Nephron progenitor cell (in vitro differentiated cells): ENCODE measurements at regions not wholly inside any gene's neighbourhood (a gene's known extent, or its start where the extent isn't known, plus 50 kb on each side); places are given as distances from the start of the nearest gene placed in this dataset.

ENCODE experiments used
- DNase-seq: peaks from one replicate; pipeline ENCODE4 v3.0.0; 2021
- H3K27ac Mint-ChIP-seq: 2 replicates; pipeline ENCODE4 v1.8.0; 2021; ENCODE audit warnings: mild to moderate bottlenecking, moderate library complexity, mixed read lengths
- H3K27me3 Mint-ChIP-seq: 2 replicates; pipeline ENCODE4 v1.8.0; 2021; ENCODE audit warnings: mild to moderate bottlenecking, low read depth, mixed read lengths; ENCODE audit not compliant: poor library complexity
- H3K36me3 Mint-ChIP-seq: 2 replicates; pipeline ENCODE4 v1.8.0; 2021; ENCODE audit warnings: low read depth, mixed read lengths
- H3K4me1 Mint-ChIP-seq: 2 replicates; pipeline ENCODE4 v1.8.0; 2021; ENCODE audit warnings: mixed read lengths
- H3K4me3 Mint-ChIP-seq: 2 replicates; pipeline ENCODE4 v1.8.0; 2021; ENCODE audit warnings: mild to moderate bottlenecking, moderate library complexity, mixed read lengths
- H3K9me3 Mint-ChIP-seq: 2 replicates; pipeline ENCODE4 v1.8.0; 2021; ENCODE audit warnings: mild to moderate bottlenecking, moderate library complexity, mixed read lengths
- CTCF ChIP-seq: fragments of 200-600 bp; sonication (generic); IDR thresholded peaks from 2 replicates; pipeline ENCODE4 v1.5.0; 2021; ENCODE audit warnings: antibody characterized with exemption

- H3K27ac Mint-ChIP-seq = no peak overlapping the region
- no peak for TF ChIP-seq CTCF
- DNase-seq = no peak
- H3K9me3 Mint-ChIP-seq = no peaks in the 10 kb centered on the region
- H3K27me3 Mint-ChIP-seq = no peaks in the 10 kb centered on the region
- H3K4me3 Mint-ChIP-seq = no peak overlapping the region
- no peaks in the 10 kb centered on the region for H3K36me3 Mint-ChIP-seq
- H3K4me1 Mint-ChIP-seq = no peaks in the 10 kb centered on the region
Observed at GRCh38 chr3:145737952-145738351, 423.0 kb downstream of the PLOD2 start.

GRCh38 chr3:145739926-145740325 is 421.1 kb downstream of the PLOD2 start:
- Mint-ChIP-seq H3K27ac (no peak overlapping the region), H3K27me3 (no peaks in the 10 kb centered on the region), H3K36me3 (no peaks in the 10 kb centered on the region), H3K9me3 (no peaks in the 10 kb centered on the region), H3K4me1 (no peaks in the 10 kb centered on the region), H3K4me3 (no peak overlapping the region)
- no peak for TF ChIP-seq CTCF
- no peak for DNase-seq

GRCh38 chr3:145750657-145751056 is 410.3 kb downstream of the PLOD2 start:
- Mint-ChIP-seq H3K9me3 (no peaks in the 10 kb centered on the region), H3K4me1 (peaks cover 7% of the 10 kb centered on the region), H3K27me3 (peaks cover 4% of the 10 kb centered on the region), H3K27ac (no peak overlapping the region), H3K4me3 (no peak overlapping the region), H3K36me3 (no peaks in the 10 kb centered on the region)
- TF ChIP-seq CTCF = no peak
- no peak for DNase-seq

- Mint-ChIP-seq H3K4me1 (peaks cover 7% of the 10 kb centered on the region), H3K9me3 (no peaks in the 10 kb centered on the region), H3K36me3 (no peaks in the 10 kb centered on the region), H3K4me3 (no peak overlapping the region), H3K27ac (no peak overlapping the region), H3K27me3 (no peaks in the 10 kb centered on the region)
- DNase-seq = no peak
- no peak for TF ChIP-seq CTCF
Observed at GRCh38 chr3:145752576-145752975, 408.4 kb downstream of the PLOD2 start.

GRCh38 chr3:145754605-145755289 is 406.2 kb downstream of the PLOD2 start:
- no peaks in the 10 kb centered on the region for H3K36me3 Mint-ChIP-seq
- H3K27ac Mint-ChIP-seq = no peak overlapping the region
- H3K4me3 Mint-ChIP-seq = no peak overlapping the region
- no peaks in the 10 kb centered on the region for H3K9me3 Mint-ChIP-seq
- peaks cover 7% of the 10 kb centered on the region for H3K4me1 Mint-ChIP-seq
- no peak for TF ChIP-seq CTCF
- no peaks in the 10 kb centered on the region for H3K27me3 Mint-ChIP-seq
- DNase-seq = no peak

- peaks cover under 1% of the 10 kb centered on the region for H3K4me1 Mint-ChIP-seq
- H3K27me3 Mint-ChIP-seq = no peaks in the 10 kb centered on the region
- no peaks in the 10 kb centered on the region for H3K9me3 Mint-ChIP-seq
- no peak overlapping the region for H3K4me3 Mint-ChIP-seq
- no peak for DNase-seq
- H3K36me3 Mint-ChIP-seq = no peaks in the 10 kb centered on the region
- TF ChIP-seq CTCF = no peak
- H3K27ac Mint-ChIP-seq = no peak overlapping the region
Observed at GRCh38 chr3:145760036-145760435, 400.9 kb downstream of the PLOD2 start.
